Adrenal gland (tissue), 5 donors: ENCODE measurements at regions not wholly inside any gene's neighbourhood (a gene's known extent, or its start where the extent isn't known, plus 50 kb on each side); places are given as distances from the start of the nearest gene placed in this dataset.

Source experiments
- POLR2A ChIP-seq, 2 donors: fragments of 450-650 bp; IDR thresholded peaks; one replicate each; pipeline ENCODE4 v1.6.1; 2017; ENCODE audit warnings: antibody characterized with exemption in 2 of 2, mild to moderate bottlenecking in 2 of 2, moderate library complexity in 1 of 2
- TF ChIP-seq, protein P1 (sequence below), 6 experiments: fragments of 450-650 bp in 4 of 6; fragments of 200-600 bp in 2 of 6; sonication (generic) in 1 of 6; IDR thresholded peaks; 1 replicate in 5 of 6; 2 replicates in 1 of 6; pipeline versions ENCODE4 v1.5.1 to v1.8.0; 2016 to 2021; ENCODE audit warnings: antibody characterized with exemption in 6 of 6, mild to moderate bottlenecking in 2 of 6, moderate library complexity in 1 of 6
- donor health status: DM: no; HTN: no; CAD: no.

DNA sequence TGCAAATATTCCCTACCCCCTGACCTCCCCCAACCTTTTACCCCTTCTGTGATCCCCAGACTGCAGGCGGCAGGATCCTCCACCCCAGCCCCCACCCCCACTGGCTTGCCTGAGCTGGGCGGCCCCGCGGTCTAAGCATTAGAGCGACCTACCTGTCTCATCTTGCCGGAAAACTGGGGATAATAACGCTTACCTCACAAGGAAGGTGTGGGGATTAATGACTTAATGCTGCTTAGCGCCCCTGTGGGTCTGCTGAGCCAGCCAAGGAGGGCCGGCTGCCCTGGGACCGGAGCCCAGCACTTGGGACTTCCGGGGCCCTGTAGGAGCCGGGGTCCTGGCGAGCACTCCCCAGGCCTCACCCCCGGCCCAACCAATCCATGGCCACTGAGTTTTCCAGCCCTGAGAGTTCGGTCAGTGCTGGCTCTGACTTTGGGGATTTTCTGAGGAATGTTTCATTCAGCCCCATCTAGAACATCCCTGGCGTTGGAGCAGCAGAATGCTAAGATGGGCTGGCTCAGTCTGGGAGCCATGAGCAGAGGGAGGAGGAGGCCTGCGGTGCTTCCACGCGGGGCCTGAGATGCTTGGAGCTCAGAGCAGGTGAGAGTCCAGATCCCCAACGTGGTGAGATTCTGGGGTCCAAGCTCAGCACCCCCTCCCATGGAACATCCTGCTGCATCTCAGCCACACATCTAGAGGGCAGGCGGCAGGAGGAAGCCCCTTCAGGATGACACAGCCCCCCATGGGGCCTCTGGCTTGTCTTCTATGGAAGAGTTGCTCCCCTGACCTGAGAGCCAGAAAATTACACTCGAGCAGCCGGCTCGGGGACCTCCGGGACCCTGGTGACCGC lies 97.9 kb downstream of the RIPK4 start:
- TF ChIP-seq, protein P1, sequence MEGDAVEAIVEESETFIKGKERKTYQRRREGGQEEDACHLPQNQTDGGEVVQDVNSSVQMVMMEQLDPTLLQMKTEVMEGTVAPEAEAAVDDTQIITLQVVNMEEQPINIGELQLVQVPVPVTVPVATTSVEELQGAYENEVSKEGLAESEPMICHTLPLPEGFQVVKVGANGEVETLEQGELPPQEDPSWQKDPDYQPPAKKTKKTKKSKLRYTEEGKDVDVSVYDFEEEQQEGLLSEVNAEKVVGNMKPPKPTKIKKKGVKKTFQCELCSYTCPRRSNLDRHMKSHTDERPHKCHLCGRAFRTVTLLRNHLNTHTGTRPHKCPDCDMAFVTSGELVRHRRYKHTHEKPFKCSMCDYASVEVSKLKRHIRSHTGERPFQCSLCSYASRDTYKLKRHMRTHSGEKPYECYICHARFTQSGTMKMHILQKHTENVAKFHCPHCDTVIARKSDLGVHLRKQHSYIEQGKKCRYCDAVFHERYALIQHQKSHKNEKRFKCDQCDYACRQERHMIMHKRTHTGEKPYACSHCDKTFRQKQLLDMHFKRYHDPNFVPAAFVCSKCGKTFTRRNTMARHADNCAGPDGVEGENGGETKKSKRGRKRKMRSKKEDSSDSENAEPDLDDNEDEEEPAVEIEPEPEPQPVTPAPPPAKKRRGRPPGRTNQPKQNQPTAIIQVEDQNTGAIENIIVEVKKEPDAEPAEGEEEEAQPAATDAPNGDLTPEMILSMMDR (IDR thresholded peaks at IDR 0.05), result no peak
- TF ChIP-seq POLR2A (IDR thresholded peaks at IDR 0.05), result no peak
